Glutamatergic neuron (in vitro differentiated cells): ENCODE measurements at regions not wholly inside any gene's neighbourhood (a gene's known extent, or its start where the extent isn't known, plus 50 kb on each side); places are given as distances from the start of the nearest gene placed in this dataset.

Experiments used
- DNase-seq: peaks from one replicate; pipeline ENCODE4 v3.0.0; 2022
- H3K27ac Mint-ChIP-seq: one replicate; pipeline ENCODE4 v1.8.0; 2020; ENCODE audit warnings: mild to moderate bottlenecking, mixed read lengths, inconsistent platforms; ENCODE audit not compliant: unreplicated experiment
- H3K27me3 Mint-ChIP-seq: one replicate; pipeline ENCODE4 v1.8.0; 2020; ENCODE audit warnings: mild to moderate bottlenecking, moderate library complexity, mixed read lengths, inconsistent platforms; ENCODE audit not compliant: unreplicated experiment
- H3K36me3 Mint-ChIP-seq: one replicate; pipeline ENCODE4 v1.8.0; 2020; ENCODE audit warnings: mild to moderate bottlenecking, mixed read lengths, inconsistent platforms; ENCODE audit not compliant: unreplicated experiment
- H3K4me1 Mint-ChIP-seq: one replicate; pipeline ENCODE4 v1.8.0; 2020; ENCODE audit warnings: mild to moderate bottlenecking, low read depth, mixed read lengths, inconsistent platforms; ENCODE audit not compliant: unreplicated experiment
- H3K4me3 Mint-ChIP-seq: one replicate; pipeline ENCODE4 v1.8.0; 2020; ENCODE audit warnings: mild to moderate bottlenecking, mixed read lengths, inconsistent platforms; ENCODE audit not compliant: unreplicated experiment
- H3K9me3 Mint-ChIP-seq: one replicate; pipeline ENCODE4 v1.8.0; 2020; ENCODE audit warnings: mild to moderate bottlenecking, moderate library complexity, mixed read lengths, inconsistent platforms; ENCODE audit not compliant: unreplicated experiment
- CTCF ChIP-seq: fragments of 200-600 bp; sonication (generic); IDR thresholded peaks from one replicate; pipeline ENCODE4 v1.5.0; 2021; ENCODE audit not compliant: partially characterized antibody, unreplicated experiment

GRCh38 chr13:73138638-73139491, 80.1 kb downstream of the KLF5 start:
- no peaks in the 10 kb centered on the region for H3K9me3 Mint-ChIP-seq
- H3K4me1 Mint-ChIP-seq: no peaks in the 10 kb centered on the region
- no peaks in the 10 kb centered on the region for H3K36me3 Mint-ChIP-seq
- DNase-seq: no peak
- no peak overlapping the region for H3K27ac Mint-ChIP-seq
- no peaks in the 10 kb centered on the region for H3K27me3 Mint-ChIP-seq
- no peak overlapping the region for H3K4me3 Mint-ChIP-seq
- TF ChIP-seq CTCF: no peak

GRCh38 chr13:73138276-73138637, 79.5 kb downstream of the KLF5 start:
- TF ChIP-seq CTCF: no peak
- no peak overlapping the region for H3K27ac Mint-ChIP-seq
- no peak for DNase-seq
- H3K27me3 Mint-ChIP-seq: no peaks in the 10 kb centered on the region
- H3K9me3 Mint-ChIP-seq: no peaks in the 10 kb centered on the region
- no peaks in the 10 kb centered on the region for H3K4me1 Mint-ChIP-seq
- H3K36me3 Mint-ChIP-seq: no peaks in the 10 kb centered on the region
- no peak overlapping the region for H3K4me3 Mint-ChIP-seq

DNA sequence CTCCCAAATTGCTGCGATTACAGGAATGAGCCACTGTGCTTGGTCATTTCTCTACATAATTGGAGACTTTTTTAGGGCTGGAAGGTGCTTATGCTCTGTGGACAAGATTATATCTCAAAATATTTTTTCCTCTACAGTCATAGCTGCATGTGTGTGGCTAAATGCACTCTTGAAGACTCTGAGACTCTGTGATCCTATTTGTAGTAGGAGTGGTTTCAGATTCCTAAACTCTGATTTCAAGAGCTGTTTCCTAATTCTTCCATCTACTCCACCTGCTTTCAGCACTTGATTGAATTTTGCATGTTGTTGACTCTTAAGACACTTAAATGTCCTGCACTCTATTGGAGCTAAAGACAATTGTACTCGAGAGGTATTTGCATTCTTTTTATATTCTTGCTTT, 78.0 kb downstream of the KLF5 start:
- no peak overlapping the region for H3K4me3 Mint-ChIP-seq
- no peak overlapping the region for H3K27ac Mint-ChIP-seq
- H3K4me1 Mint-ChIP-seq: no peaks in the 10 kb centered on the region

DNA sequence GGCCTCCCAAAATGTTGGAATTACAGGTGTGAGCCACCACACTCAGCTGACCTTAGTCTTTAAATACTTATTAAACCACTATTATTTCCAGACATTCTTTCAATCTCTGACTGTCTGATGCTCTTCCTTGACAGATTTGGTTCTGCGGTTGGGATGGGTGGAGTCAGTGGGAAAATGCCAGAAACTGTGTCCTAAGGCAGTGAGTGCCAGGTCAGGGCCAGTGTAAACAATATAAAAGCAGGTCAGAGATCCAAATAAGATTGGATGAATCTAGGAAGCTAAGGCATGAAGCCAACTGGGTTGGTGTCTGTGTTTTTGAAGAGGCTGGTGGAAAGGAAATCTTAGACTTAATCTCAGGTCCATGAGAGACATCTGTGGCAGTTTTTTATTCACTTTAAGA, 74.7 kb downstream of the KLF5 start:
- Mint-ChIP-seq H3K9me3 (no peaks in the 10 kb centered on the region), H3K4me1 (no peaks in the 10 kb centered on the region), H3K36me3 (no peaks in the 10 kb centered on the region), H3K27me3 (no peaks in the 10 kb centered on the region), H3K27ac (no peak overlapping the region), H3K4me3 (no peak overlapping the region)
- no peak for TF ChIP-seq CTCF
- DNase-seq: no peak

More for the DNA sequence above, 78.0 kb downstream of the KLF5 start:
- Mint-ChIP-seq H3K36me3 (no peaks in the 10 kb centered on the region), H3K27me3 (no peaks in the 10 kb centered on the region), H3K9me3 (no peaks in the 10 kb centered on the region)
- DNase-seq: no peak
- TF ChIP-seq CTCF: no peak

DNA sequence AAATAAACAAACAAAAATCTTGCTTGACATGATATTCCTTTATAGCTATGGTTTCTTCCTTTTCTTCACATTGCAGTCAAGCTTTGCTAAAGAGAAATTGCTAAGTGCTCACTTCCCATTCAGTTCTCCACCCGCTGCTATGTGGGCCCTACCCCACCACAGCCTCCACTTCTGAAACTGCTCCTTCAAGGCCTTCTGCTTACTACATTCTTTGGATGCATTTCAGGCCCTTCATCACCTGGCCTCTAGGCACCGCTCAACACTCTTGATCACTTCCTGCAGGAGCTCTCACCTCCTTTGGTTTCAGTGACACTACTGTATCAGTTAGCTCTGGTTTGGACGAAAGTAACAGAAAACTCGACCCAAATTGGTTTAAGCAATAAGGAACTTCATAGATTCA, 72.4 kb downstream of the KLF5 start:
- DNase-seq: no peak
- Mint-ChIP-seq H3K36me3 (no peaks in the 10 kb centered on the region), H3K27ac (no peak overlapping the region), H3K4me3 (no peak overlapping the region), H3K9me3 (no peaks in the 10 kb centered on the region), H3K27me3 (no peaks in the 10 kb centered on the region), H3K4me1 (no peaks in the 10 kb centered on the region)
- TF ChIP-seq CTCF: no peak
